SW 1271 (cell line): ENCODE measurements at regions not wholly inside any gene's neighbourhood (a gene's known extent, or its start where the extent isn't known, plus 50 kb on each side); places are given as distances from the start of the nearest gene placed in this dataset.

ENCODE experiments used
- DNase-seq, 2 experiments: peaks; one replicate each; lab custom pipeline; 2025; lab: John Stamatoyannopoulos, UW

- DNase-seq, result no peak
Measured at GRCh38 chr6:169890901-169891300, 139.5 kb downstream of the ERMARD start.

GRCh38 chr6:169890049-169890448 is 138.6 kb downstream of the ERMARD start:
- no peak for DNase-seq

DNA sequence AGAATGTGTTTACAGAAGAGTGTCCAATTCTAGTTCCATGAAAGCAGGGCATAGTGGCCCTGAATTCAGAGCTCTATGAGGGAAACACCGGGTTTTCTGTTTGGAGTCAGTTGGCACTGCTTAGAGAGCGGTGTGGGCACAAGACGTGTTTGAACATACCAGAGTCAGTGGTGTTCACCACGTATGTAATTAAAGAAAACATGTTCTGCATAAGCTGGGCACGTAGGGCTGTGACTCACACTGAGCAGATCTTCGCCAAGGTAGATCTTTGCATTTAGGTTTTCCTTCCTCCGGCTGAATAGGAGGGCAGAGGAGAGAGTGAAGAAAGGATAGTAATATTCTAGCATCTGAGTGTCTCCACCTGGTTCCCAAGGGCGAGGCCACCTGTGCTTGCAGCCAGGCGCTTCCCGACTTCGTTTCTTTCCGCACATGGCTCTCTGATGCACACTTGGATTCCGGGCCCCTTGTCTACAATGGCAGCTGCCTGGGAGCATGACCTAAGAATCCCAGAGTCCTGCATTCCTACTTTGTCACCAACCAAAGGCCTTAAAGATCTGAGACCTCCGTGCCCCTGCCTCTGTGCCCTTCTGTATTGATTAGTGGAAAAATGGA is 136.2 kb downstream of the ERMARD start:
- DNase-seq, result no peak

DNA sequence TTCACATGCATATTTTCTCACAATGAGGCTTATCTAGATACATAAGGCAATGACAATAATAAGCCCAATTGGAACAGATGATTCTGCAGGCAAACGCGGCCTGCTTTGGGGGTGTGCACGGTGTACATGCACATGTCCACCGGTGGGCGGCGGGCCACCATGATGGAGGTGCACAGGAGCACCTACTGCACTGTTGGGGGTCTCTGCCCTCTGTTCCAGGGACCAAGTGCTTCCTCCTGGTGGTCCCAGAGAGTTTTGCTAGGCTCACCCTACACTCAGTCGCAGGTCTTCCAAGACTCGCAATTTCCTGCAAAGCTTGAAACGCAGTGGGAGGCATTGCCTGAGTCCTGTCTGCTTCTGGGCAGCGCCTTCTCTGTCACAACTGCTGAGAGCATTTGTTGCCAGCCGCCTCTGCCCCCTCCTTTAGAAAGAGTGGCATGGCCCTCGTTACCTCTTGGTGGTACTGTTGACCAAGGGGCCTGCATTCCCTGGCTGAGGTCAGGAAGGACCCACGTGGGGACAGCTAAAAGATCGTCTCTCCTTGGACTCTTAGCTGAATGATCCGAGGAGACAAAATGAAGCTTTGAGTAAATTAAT is 135.3 kb downstream of the ERMARD start:
- no peak for DNase-seq

DNA sequence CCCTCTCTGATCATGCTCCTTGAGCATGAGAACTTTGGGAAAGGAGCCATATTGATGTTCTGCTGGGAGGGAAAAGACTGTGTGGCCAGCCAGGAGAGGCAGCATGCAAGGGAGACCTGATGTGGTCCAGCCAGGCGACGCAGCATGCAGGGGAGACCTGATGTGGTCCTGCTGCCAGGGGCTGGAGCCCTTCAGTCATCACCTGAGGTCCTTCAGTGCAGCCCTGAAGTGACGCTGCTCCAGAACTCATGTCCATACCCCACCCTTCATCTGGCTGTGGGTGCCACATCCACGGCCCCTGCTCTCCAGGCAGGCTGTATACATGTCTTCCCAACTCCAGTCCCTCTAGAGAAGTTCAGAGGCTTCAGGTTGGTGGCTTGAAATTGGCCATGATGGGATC is 134.4 kb downstream of the ERMARD start:
- DNase-seq, result no peak

DNA sequence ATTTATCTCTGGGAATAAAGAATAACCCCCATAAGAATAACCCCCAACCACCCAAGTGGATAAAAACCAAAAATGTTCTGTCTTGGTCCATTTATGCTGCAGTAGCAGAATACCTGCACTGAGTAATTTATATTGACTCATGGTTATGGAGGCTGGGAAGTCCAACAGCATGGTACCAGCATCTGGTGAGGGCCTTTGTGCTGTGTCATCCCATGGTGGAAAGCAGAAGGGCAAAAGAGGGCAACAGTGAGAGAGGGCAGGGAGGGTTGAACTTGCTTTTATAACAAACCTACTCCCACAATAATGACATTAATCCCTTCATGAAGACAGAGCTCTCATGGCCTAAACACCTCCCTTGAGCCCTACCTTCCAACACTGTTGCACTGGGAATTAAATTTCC is 133.7 kb downstream of the ERMARD start:
- no peak for DNase-seq

DNA sequence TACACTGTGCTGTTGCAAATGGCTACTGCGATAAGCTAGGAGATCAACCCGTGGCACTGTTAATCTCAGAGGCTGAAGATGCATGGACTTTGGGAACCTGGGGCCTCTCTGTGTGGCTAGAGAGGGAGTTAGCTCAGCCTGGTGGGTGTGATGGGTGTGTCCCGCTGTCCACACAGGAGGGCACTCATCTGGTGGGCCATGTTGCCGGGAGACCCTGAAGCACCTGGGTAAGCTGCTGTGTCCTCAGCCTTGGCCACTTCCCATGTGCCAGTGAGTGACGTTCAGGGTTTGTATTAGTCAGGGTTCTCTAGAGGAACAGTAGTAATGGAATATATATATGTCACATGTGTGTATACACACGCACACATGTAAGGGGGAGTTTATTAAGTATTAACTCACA is 132.7 kb downstream of the ERMARD start:
- no peak for DNase-seq

DNA sequence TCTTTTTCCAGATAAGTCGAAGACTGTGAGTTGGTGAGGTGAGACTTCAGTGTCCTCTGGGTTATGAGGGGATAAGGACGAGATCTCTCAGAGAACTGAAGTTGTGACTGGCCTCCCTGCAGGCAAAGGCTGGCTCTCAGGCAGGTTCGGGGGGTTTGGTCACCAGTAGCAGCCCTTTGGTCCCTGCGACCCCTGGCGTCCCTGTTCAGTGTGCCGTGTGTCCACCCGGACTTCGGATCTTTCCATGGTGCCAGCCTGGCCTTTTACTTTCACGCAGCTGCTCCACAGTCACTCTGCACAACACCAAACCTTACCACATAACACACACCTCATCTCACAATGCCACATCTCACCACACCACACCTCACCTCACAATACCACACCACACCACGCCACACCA is 131.9 kb downstream of the ERMARD start:
- DNase-seq, result no peak

- no peak for DNase-seq
Measured at GRCh38 chr6:169881976-169882375, 130.6 kb downstream of the ERMARD start.

DNA sequence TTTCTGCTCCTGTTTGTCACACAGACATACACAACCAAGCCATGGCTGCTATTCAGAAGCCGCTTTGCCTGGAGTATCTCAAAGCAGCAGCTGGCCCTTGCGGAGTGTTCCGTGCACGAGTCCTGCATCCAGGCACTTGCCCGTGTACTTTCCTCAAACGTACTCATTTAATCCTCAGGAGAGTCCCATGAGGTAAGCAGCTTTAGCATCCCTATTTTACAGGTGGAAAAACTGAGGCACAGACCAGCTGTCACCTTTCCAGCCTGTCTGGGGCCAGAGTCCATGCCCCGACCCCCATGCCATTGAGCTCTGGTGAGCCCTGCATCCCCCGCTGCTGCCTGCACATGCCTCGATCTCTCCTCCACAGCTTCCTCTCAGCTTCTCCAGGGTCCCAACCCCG is 130.0 kb downstream of the ERMARD start:
- no peak for DNase-seq

DNA sequence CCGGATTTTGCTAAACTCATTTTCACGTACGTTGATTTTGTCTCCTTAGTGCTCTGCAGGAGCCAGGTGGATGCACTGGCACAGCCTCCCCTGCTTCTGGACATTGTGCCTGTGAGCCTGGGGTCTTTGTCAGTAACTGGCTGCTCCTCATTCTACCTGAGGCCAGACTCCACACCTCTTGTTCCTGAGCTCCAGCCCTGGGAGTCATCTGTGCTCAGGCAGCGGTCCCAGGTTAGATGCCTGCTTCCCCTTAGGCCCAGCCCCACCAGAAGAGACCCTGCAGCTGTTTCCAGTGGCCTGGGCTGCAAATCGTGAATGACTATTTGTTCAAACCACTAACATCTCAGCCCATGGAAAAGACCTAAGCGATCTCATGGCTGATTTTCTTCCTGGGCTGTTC is 129.1 kb downstream of the ERMARD start:
- DNase-seq, result no peak

GRCh38 chr6:169869301-169869700 is 117.9 kb downstream of the ERMARD start:
- no peak for DNase-seq

DNA sequence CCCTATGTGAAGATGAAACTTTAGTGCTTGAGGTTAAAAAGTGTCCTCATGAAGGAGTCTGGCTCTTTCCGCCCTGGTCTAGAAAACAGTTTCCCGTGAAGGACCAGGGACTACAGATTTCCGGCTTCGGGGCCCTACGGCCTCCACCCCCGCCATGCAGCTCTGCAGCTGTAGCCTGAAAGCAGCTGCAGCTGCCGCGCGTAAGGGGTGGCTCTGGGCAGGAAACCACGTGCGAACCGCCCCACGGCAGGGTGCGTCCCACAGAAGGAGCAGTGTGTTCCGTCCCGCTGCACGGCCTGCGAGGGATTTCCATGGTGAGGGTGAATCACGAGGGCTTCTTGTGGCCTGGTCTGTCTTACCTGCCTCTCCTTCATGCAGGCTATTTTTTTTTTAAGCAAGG is 117.0 kb downstream of the ERMARD start:
- DNase-seq, result no peak

- DNase-seq, result no peak
Measured at GRCh38 chr6:169867751-169868191, 116.3 kb downstream of the ERMARD start.

DNA sequence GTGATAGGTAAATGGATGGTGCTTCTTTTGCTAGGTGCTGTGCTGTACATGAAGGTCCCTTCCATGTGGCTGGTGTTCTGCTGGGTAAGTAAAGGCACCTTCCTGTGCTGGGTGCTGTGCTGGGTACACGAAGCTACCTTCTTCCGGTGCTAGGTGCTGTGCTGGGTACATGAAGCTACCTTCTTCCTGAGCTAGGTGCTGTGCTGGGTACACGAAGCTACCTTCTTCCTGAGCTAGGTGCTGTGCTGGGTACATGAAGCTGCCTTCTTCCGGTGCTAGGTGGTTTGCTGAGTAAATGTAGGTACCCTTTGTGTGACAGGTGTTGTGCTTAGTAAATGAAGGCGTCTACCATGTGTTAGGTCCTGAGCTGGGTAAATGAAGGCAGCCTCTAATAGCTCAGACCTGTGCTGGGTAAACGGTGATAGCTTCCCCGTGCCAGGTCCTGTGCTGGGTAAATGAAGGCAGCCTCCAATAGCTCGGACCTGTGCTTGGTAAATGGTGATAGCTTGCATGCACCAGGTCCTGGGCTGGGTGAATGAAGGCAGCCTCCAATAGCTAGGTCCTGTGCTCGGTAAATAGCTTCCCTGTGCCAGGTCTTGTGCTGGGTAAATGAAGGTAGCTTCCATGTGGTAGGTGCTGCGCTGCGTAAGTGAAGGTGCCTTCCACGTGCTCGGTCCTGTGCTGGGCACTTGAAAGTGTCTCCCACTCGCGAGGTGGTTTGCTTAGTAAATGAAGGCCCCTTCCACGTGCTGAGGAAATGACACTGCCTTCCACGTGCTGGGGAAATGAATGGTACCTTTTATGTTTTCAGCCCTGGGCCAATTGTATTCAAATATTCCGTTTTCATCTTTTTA is 115.5 kb downstream of the ERMARD start:
- DNase-seq, result no peak

DNA sequence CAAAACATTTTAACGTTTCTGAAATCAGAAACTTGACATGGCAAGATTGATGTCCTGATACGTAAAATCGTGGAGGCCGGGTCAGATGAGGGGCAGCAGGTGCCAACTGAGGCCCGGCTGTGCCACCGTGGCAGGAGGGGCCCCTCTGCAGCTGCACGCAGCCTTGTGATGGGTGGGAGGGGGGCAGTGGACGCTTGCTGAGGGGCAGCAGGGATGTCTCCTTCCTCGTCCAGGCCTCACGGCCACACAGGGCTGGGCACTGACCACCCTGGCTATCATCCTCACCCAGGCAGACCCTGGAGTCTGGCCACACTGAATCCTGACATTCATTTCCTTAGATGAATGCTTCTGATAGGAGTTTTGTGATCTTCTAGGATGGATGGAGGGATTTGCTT is 114.7 kb downstream of the ERMARD start:
- no peak for DNase-seq

- no peak for DNase-seq
Measured at GRCh38 chr6:169865346-169866139, 114.1 kb downstream of the ERMARD start.

DNA sequence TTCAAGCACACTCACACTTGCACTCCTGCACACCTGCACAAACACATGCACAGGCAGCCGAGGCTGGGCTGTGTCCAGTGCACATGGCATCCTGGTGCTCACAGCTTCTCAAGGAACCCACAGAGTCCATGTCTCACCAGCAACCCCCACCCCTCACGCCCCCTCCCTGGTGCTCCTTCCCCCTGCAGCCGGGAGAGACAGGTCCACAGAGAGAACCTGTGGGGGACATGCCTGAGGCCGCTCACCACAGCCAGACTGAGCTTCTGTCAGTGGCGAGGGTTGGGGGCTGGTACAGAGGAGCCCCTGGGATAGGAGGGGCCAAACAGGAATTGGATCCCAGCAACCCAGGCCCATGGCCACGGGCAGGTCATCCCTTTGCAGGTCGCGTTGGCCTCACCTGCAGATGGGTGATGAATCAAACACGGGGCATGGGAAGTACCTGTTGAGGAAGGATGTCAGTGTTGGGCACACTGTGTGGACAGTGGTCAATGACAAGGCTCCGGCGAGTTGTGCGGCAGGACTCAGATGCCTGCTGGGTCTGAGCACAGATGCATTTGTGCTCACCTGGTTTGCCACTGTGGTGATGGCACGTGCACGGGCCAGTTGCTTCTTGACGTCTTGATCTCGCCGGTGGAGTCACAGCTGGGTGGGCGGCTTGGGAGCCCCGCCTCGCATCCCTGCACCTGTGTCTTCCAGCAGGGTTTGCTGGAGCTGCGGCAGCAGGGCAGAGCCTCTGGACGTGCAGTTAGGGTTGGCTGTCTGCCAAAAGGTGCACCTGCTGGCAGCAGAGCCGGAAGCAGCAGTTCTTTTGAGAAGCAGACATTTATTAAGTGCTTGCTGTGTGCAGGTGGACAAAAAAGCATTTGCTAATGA is 113.0 kb downstream of the ERMARD start:
- DNase-seq, result no peak

DNA sequence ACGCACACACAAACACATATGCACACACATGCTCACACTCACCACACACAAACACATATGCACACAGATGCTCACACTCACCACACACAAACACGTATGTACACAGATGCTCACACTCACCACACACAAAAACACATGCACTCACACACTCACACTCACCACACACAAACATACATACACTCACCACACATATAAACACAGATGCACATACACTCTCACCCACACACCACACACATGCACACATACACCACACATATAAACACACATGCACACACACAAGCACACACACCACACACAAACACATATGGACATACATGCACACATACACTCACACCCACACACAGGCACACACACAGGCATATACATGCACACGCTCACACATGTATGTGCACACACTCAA is 112.3 kb downstream of the ERMARD start:
- no peak for DNase-seq

- DNase-seq, result no peak
Measured at GRCh38 chr6:169862892-169863525, 111.6 kb downstream of the ERMARD start.
